Myocyte (in vitro differentiated cells): ENCODE measurements at regions not wholly inside any gene's neighbourhood (a gene's known extent, or its start where the extent isn't known, plus 50 kb on each side); places are given as distances from the start of the nearest gene placed in this dataset.
"Not testable (repeated sequence)": the region's sequence is repeated elsewhere in the genome, so short reads cannot be mapped to it uniquely, and the experiment has no call there.

Experiments
- DNase-seq: peaks from one replicate; pipeline ENCODE4 v3.0.0-alpha.2; 2012; ENCODE audit warnings: low read depth

- DNase-seq: no peak
These were observed 174.8 kb downstream of the PDGFRA start for GRCh38 chr4:54403700-54404453.

- DNase-seq: not testable (repeated sequence)
These were observed 180.3 kb downstream of the PDGFRA start for GRCh38 chr4:54409270-54409817.

DNA sequence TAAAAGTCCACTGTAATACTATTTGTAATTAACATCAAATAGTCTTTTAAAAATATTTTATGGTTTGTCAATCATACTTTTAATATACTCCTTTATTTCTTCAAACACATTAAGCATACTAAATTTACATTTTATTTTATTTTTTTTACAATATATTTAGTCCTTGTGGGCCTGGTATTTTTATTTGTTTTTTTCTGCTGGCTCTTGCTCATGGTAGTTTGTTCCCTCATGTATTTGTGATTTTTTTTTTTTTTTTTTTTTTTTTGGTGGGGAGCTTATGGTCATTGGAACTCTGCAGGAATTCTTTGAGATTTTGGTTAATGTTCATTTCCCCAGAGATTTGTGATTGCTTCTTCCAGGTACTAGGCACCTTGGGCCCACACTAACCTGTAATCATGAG lies 185.5 kb downstream of the PDGFRA start:
- no peak for DNase-seq

DNA sequence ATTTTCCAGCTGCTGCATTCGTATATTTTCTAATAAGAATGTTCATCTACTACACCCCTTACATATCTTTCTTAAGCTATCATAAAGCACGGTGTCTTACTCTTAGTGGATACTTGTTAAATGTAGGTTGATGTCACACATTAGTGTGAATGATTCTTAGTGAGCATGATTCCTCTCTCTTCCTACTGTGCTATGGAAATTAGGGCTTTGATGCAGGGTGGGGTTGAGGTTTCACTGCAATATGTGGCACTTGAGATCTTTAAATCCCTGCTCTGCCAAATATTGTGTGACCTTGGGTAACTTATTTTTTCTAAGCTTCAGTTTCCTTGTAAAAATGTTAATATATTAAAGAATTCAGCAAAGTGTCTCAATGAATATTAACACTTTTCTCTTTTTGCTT lies 188.4 kb downstream of the PDGFRA start:
- no peak for DNase-seq

GRCh38 chr4:54418468-54418867 lies 189.4 kb downstream of the PDGFRA start:
- DNase-seq: no peak

- no peak for DNase-seq
These were observed 194.0 kb downstream of the PDGFRA start for GRCh38 chr4:54423066-54423465.

GRCh38 chr4:54427826-54428225 lies 198.7 kb downstream of the PDGFRA start:
- DNase-seq: no peak

DNA sequence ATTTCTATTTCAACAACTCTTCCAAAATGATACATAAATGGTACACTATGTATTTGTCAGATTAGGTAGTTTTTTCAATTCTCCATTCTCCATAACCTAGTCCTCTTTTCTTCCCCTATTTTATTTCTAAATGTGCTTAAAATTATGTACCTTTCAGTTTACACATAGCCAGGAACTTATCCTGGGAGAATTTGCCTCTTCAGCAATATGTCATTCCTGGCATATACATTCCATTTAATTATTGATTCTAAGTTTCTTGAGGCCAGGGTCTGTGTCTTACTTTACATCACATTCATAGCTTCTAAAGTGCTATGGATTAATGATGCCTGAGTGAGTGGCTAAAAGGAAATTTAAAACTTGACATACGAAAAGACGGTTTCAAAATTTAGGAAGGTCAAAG lies 199.8 kb downstream of the PDGFRA start:
- no peak for DNase-seq

- DNase-seq: peak; percentile 6
These were observed 204.6 kb downstream of the PDGFRA start for GRCh38 chr4:54433686-54434085.

DNA sequence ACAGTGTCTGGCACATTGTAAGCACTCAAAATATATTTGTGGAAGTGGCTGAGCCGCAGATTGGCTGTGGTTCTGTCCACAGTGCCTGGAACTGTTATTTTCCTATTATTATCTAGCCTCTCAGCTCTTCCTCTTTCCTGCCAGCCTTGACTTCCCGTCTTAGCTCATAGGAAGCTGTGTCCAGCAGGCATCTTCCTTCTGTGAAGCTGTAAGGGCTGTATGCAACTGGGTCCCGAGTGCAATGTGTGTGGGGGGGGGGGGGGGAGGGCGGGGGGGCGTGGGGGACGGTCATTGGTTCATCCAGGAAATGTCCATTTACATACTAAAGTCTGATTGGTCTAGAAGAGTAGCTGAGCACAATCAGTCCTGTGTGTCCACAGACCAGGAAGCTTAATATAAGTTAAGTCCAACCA lies 210.7 kb downstream of the PDGFRA start:
- peak; percentile 41 for DNase-seq

DNA sequence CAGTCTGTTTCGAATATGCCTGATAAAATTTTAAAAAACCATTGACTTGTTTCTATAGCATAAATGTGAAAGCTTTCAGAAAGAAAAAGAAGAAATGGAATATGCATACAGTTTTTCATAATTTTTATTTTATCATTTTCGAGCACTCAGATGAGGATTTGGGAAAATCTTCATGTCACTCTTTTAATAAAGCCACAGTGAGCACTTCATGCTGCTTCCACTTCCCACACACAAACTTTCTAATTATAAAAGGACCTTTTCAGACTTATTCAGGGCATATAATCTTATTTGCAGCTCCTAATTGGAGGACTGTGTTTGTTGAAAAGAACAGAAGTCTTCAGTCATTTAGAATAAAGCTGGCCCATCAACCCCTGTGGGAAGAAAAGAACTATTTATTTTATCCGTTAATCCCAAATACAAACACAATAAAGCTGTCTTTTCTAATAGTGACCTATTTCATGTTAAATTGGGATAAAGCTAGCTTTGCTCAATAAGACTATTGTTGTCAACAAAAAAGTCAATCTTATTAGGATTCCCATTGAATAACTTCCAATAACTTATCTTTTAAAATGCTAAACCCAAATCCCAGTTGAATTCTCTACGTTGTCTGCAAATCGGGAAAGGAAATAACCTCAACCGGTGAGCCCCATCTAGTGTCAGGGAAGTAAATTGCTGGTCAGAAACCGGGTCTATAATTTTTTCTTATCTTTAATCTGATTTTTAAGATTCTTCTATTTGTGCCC lies 211.5 kb downstream of the PDGFRA start:
- DNase-seq: peak; percentile 53

DNA sequence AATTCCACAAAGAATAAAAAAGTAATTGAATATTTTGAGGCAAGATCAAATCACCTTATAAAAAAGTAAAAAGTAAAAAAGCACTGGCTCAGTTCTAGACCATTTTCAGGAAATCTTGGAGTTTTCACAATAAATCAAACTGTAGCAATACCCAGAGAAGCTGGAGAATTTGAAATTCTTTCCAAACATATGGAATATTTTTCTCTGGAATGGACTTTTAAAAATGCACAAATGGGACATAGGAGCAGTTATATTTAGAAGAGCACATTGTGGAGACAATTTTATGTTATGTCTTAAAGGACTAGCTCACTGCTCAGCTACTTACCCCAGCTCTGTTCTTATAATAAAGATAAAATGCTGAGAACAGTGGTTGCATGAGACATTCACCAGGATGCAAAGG lies 211.9 kb upstream of the KIT start:
- no peak for DNase-seq

GRCh38 chr4:54446581-54446980 lies 211.2 kb upstream of the KIT start:
- no peak for DNase-seq

DNA sequence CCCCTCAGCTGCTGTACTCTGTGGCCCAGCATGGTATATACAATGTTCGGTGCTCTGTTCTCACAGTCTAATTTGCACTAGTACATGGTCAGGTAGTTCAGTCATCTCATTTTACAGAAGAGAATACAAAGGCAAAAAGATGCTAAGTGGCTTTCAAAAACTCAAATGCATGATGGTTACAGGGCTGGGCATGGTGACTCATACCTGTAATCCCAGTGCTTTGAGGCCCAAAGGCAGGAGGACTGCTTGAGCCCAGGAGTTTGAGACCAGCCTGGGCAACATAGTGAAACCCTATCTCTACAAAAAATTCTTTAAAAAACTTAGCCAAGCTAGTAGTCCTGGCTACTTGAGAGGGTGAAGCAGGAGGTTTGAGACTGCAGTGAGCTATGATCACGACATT lies 210.5 kb upstream of the KIT start:
- DNase-seq: no peak

DNA sequence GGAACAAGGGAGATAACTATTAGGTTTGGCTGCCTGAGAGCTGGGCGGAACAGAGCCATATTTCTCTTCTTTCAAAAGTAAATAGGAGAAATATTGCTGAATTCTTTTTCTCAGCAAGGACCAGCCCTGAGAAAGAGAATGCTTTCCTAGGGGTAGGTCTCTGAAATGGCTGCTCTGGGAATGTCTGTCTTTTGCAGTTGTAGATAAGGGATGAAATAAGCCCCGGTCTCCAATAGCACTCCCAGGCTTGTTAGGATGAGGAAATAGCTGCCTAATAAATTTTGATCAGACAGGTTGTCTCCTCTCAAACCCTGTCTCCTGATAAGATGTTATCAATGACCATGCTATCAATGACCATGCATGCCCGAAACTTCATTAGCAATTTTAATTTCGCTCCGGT lies 207.8 kb upstream of the KIT start:
- no peak for DNase-seq

- DNase-seq: not testable (repeated sequence)
These were observed 190.8 kb upstream of the KIT start for GRCh38 chr4:54466960-54467359.

DNA sequence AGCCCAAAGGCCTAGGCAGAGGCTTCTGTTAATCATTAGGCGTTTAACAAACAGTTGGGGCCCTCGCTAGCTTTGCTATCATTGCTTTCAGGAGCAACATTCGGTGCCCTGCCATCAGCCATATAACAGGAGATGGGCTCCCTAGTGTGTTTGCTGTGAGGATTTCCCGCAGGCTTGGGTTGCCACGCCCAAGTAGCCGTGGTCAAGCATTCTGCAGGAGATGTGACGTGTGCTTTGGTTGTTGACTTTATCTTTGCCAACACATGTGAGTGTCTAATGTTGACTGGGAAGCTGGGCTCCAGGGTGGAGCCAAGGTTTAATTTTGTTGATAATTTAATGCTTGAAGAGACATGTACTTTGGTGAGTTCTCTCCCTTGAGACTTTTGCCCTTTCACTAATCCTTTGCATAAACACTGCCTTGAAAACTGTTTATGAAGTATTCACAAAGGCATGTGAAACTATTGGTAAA lies 184.6 kb upstream of the KIT start:
- DNase-seq: peak; percentile 47

- DNase-seq: no peak
These were observed 184.0 kb upstream of the KIT start for GRCh38 chr4:54473798-54474197.

- DNase-seq: no peak
These were observed 182.2 kb upstream of the KIT start for GRCh38 chr4:54475546-54475945.

- DNase-seq: peak; percentile 97
These were observed 175.1 kb upstream of the KIT start for GRCh38 chr4:54482529-54483200.

DNA sequence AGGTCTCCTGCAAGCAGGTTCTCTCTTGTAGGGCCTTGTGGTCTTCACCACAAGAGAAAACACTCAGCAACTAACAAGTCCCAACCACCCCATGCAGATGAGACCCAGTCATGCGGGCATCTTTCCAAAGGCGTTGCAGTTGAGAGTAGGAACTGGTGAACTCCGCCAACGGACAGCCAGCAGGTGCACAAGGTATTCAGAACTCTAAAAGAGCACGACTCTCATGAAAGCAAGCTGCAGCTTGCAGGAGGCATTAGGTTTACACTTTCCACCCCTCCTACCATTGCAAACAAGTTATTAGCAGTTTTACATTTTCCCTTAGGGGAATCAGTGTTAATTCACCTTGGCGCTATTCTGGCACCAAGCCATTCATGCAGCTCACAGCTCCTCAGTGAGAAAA lies 173.4 kb upstream of the KIT start:
- peak; percentile 74 for DNase-seq

- peak; percentile 85 for DNase-seq
These were observed 170.3 kb upstream of the KIT start for GRCh38 chr4:54487491-54487890.
